ENCODE measurements at regions not wholly inside any gene's neighbourhood (a gene's known extent, or its start where the extent isn't known, plus 50 kb on each side); places are given as distances from the start of the nearest gene placed in this dataset.
"Not testable (repeated sequence)": the region's sequence is repeated elsewhere in the genome, so short reads cannot be mapped to it uniquely, and the experiment has no call there.

DNA sequence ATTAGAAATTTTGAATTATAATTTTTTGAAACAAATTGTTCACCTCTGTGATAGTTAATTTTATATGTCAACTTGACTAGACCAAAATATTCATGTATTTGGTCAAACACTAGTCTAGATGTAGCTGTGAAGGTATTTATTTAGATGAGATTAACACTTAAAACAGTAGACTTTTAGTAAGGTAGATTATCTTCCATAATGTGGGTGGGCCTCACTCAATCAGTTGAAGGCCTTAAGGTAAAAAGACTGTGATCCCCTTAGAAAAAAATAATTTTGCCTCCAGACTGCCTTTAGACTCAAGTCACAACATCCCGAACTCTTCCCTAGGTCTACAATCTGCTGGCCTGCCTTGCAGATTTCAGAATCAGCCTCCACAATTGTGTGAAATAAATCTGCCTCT is 177.3 kb upstream of the PABPC5 start:
- DNase-seq = no peak

DNA sequence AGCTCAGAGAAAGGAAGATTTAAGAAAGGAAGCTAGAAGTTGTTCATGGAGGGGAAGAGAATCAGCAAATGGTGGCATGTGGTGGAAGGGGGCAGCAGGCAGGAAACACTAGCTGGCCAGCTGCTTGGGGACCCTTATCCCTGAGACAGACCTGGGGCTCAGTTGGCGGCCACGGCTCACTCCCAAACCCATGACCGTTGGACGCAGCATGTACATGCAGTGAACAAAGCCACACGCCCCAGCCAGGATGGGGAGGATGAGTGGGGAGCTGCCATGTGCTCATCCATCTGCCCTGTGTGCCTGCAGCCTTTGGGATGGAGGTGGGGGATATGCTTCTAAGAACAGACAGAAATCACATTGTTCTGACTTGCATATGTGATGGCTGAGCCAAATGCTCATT is 155.2 kb upstream of the PABPC5 start:
- DNase-seq = no peak

DNA sequence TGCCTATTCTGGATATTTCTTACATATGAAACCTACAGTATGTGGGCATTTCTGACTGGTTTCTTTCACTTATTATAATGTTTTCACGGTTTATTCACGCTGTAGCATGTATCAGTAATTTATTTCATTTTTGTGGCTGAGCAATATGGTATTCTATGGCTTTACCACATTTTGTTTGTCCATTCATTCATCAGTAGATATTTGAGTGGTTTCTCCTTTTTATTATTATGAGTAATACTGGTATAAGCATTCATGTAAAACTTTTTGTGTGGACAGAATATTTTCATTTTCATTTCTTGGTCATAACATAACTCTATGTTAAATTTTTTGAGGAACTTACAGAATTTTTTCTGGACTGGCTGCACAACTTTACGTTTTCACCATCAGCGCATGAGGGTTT is 122.7 kb upstream of the PABPC5 start:
- DNase-seq = no peak

DNA sequence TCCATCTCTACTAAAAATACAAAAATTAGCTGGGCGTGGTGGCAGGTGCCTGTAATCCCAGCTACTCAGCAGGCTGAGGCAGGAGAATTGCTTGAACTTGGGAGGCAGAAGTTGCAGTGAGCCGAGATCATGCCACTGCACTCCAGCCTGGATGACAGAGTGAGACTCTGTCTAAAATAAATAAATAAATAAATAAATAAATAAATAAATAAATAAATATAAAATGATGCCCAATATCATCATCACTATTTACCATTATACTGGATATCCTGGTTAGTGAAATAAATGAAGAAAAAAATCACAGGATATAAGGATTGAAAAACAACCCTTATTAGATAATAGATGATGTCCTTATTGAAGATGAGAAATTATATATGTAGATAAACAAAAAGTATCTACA is 115.8 kb upstream of the PABPC5 start:
- not testable (repeated sequence) for DNase-seq

DNA sequence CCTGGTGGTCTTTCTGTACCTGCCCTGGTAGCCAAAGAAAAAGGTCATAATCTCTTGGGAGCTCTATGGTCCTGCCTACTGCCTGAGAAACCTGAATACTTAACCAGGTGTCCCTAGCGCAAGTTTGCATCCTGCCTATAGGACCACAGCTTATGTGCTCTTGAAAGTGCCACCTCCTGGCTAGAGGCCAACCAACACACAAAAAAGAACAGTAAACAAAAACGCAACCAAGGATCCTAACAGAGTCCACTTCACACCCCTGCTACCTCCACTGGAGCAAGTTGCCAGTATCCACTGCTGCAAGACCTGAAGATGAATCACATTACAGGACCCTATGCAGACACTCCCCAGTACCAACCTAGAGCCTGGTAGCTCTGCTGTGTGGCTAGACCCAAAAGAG is 103.2 kb upstream of the PABPC5 start:
- DNase-seq = peak; percentile 54

Measured in DMS53 (cell line).